AG04449 (cell line): ENCODE measurements at regions not wholly inside any gene's neighbourhood (a gene's known extent, or its start where the extent isn't known, plus 50 kb on each side); places are given as distances from the start of the nearest gene placed in this dataset.

Experiments used
- CTCF ChIA-PET: fragments of 350-600 bp; formaldehyde crosslinking; extraction: SDS; loops from one replicate; lab custom pipeline; 2021; ENCODE audit warnings: antibody characterized with exemption; lab: Yijun Ruan, JAX
- POLR2A ChIA-PET: fragments of 400-600, 350-600 bp; formaldehyde crosslinking; extraction: SDS; loops from one replicate; lab custom pipeline; 2020; ENCODE audit warnings: antibody characterized with exemption, inconsistent platforms; lab: Yijun Ruan, JAX
- DNase-seq: peaks from one replicate; pipeline ENCODE4 v3.0.0-alpha.2; 2010; ENCODE audit warnings: low read depth, low spot score
- H3K4me3 ChIP-seq: 2 replicates; pipeline ENCODE4 v1.5.1; 2011; ENCODE audit warnings: low read depth, mild to moderate bottlenecking, control low read depth, low read length
- CTCF ChIP-seq: IDR thresholded peaks from one replicate; pipeline ENCODE4 v1.5.1; 2011; ENCODE audit warnings: mild to moderate bottlenecking, moderate library complexity, low read length, control low read depth, inconsistent platforms; ENCODE audit not compliant: insufficient read depth; ENCODE audit errors: missing control alignments

GRCh38 chr6:10262505-10262904 is 152.4 kb downstream of the TFAP2A start:
- no peak for DNase-seq
- CTCF ChIA-PET, result interaction anchor here (1.4 kb wide), 1 partner anchor 8 kb away, joined by 3 read pairs; no protein-coding TSS in a partner anchor
- no peak overlapping the region for H3K4me3 ChIP-seq
- no peak for TF ChIP-seq CTCF
- POLR2A ChIA-PET, result no interaction called here

GRCh38 chr6:10259671-10260070 is 155.2 kb downstream of the TFAP2A start:
- DNase-seq, result no peak
- no peak for TF ChIP-seq CTCF
- no peak overlapping the region for H3K4me3 ChIP-seq
- ChIA-PET POLR2A (no interaction called here), CTCF (no interaction called here)

GRCh38 chr6:10258341-10258740 is 156.5 kb downstream of the TFAP2A start:
- H3K4me3 ChIP-seq, result no peak overlapping the region
- CTCF ChIA-PET, result interaction anchor here (1.1 kb wide), 1 partner anchor 146 kb away, joined by 3 read pairs; no protein-coding TSS in a partner anchor
- DNase-seq, result no peak
- POLR2A ChIA-PET, result no interaction called here
- TF ChIP-seq CTCF, result no peak

GRCh38 chr6:10256113-10256690 is 158.7 kb downstream of the TFAP2A start:
- CTCF ChIA-PET, result interaction anchor here (1.4 to 1.8 kb wide), 4 partner anchors 10 to 178 kb away, joined by 4 to 11 read pairs (median 6); no protein-coding TSS in a partner anchor

GRCh38 chr6:10250655-10251220 is 164.1 kb downstream of the TFAP2A start:
- TF ChIP-seq CTCF, result no peak
- no peak overlapping the region for H3K4me3 ChIP-seq
- ChIA-PET CTCF (interaction anchor here (1.0 kb wide), 1 partner anchor 179 kb away, joined by 3 read pairs; no protein-coding TSS in a partner anchor), POLR2A (interaction anchor here (0.6 kb wide), 1 partner anchor 1170 kb away, joined by 3 read pairs; no protein-coding TSS in a partner anchor)
- DNase-seq, result no peak

More at GRCh38 chr6:10256113-10256690, 158.7 kb downstream of the TFAP2A start:
- POLR2A ChIA-PET, result no interaction called here
- TF ChIP-seq CTCF, result no peak
- no peak for DNase-seq
- no peak overlapping the region for H3K4me3 ChIP-seq

GRCh38 chr6:10248378-10248843 is 166.5 kb downstream of the TFAP2A start:
- ChIA-PET POLR2A (no interaction called here), CTCF (interaction anchor here (1.0 kb wide), 1 partner anchor 9 kb away, joined by 4 read pairs; no protein-coding TSS in a partner anchor)
- DNase-seq, result peak; percentile 2
- TF ChIP-seq CTCF, result no peak
- H3K4me3 ChIP-seq, result no peak overlapping the region
